ENCODE measurements at regions not wholly inside any gene's neighbourhood (a gene's known extent, or its start where the extent isn't known, plus 50 kb on each side); places are given as distances from the start of the nearest gene placed in this dataset.

GRCh38 chr2:19300961-19301360 is 57.5 kb downstream of the OSR1 start:
- no peak for DNase-seq

GRCh38 chr2:19299522-19299921 is 58.9 kb downstream of the OSR1 start:
- DNase-seq: no peak

GRCh38 chr2:19299032-19299431 is 59.4 kb downstream of the OSR1 start:
- DNase-seq: no peak

GRCh38 chr2:19297716-19298115 is 60.7 kb downstream of the OSR1 start:
- no peak for DNase-seq

- DNase-seq: no peak
Measured at GRCh38 chr2:19295998-19296502, 62.4 kb downstream of the OSR1 start.

- no peak for DNase-seq
Measured at GRCh38 chr2:19292007-19292406, 66.4 kb downstream of the OSR1 start.

- no peak for DNase-seq
Measured at GRCh38 chr2:19288291-19288690, 70.1 kb downstream of the OSR1 start.

- no peak for DNase-seq
Measured at GRCh38 chr2:19287324-19287723, 71.1 kb downstream of the OSR1 start.

GRCh38 chr2:19282305-19282704 is 76.1 kb downstream of the OSR1 start:
- no peak for DNase-seq

GRCh38 chr2:19274439-19274838 is 84.0 kb downstream of the OSR1 start:
- no peak for DNase-seq

- no peak for DNase-seq
Measured at GRCh38 chr2:19272941-19273470, 85.4 kb downstream of the OSR1 start.

GRCh38 chr2:19272039-19272438 is 86.4 kb downstream of the OSR1 start:
- DNase-seq: no peak

GRCh38 chr2:19264852-19265251 is 93.6 kb downstream of the OSR1 start:
- no peak for DNase-seq

- no peak for DNase-seq
Measured at GRCh38 chr2:19262150-19262549, 96.3 kb downstream of the OSR1 start.

GRCh38 chr2:19261061-19261460 is 97.4 kb downstream of the OSR1 start:
- DNase-seq: no peak

- no peak for DNase-seq
Measured at GRCh38 chr2:19256121-19256601, 102.3 kb downstream of the OSR1 start.

GRCh38 chr2:19255481-19255880 is 102.9 kb downstream of the OSR1 start:
- DNase-seq: no peak

GRCh38 chr2:19251554-19251953 is 106.9 kb downstream of the OSR1 start:
- no peak for DNase-seq

- no peak for DNase-seq
Measured at GRCh38 chr2:19250906-19251305, 107.5 kb downstream of the OSR1 start.

GRCh38 chr2:19247186-19247585 is 111.2 kb downstream of the OSR1 start:
- no peak for DNase-seq

GRCh38 chr2:19246496-19246895 is 111.9 kb downstream of the OSR1 start:
- DNase-seq: no peak

- DNase-seq: no peak
Measured at GRCh38 chr2:19244460-19245363, 113.7 kb downstream of the OSR1 start.

- DNase-seq: no peak
Measured at GRCh38 chr2:19238440-19239060, 119.9 kb downstream of the OSR1 start.

- no peak for DNase-seq
Measured at GRCh38 chr2:19235308-19235707, 123.1 kb downstream of the OSR1 start.
